ENCODE measurements at regions not wholly inside any gene's neighbourhood (a gene's known extent, or its start where the extent isn't known, plus 50 kb on each side); places are given as distances from the start of the nearest gene placed in this dataset.

GRCh38 chr15:29903028-29903427 is 80.8 kb upstream of the TJP1 start:
- Histone ChIP-seq H3K9me3 (ENCODE audit: insufficient read depth, low read depth, low read length) (no peaks in the 10 kb centered on the region), H3K9ac (ENCODE audit: low read length) (no peak overlapping the region), H3K4me2 (ENCODE audit: low read length) (no peak overlapping the region), H3K79me2 (ENCODE audit: insufficient read depth, low read length) (no peaks in the 10 kb centered on the region), H3K27me3 (ENCODE audit: insufficient read depth, low read length) (no peaks in the 10 kb centered on the region), H3K4me3 (ENCODE audit: insufficient read depth, low read depth, low read length) (no peak overlapping the region), H3K36me3 (ENCODE audit: insufficient read depth, low read length) (no peaks in the 10 kb centered on the region), H2AFZ (ENCODE audit: low read depth, low read length) (no peak overlapping the region), H4K20me1 (ENCODE audit: insufficient read depth, low read length) (no peaks in the 10 kb centered on the region), H3K27ac (ENCODE audit: low read depth, low read length) (no peak overlapping the region), H3K4me1 (ENCODE audit: insufficient read depth, low read length) (no peaks in the 10 kb centered on the region)
- no peak overlapping the region for H3K4me3 Mint-ChIP-seq (ENCODE audit: unreplicated experiment)
- H3K4me1 Mint-ChIP-seq (ENCODE audit: low read depth, unreplicated experiment), result no peaks in the 10 kb centered on the region
- no peak for DNase-seq (ENCODE audit: low read depth)
- no peak overlapping the region for H3K27ac Mint-ChIP-seq (ENCODE audit: unreplicated experiment)
- FAIRE-seq, result no peak
- H3K36me3 Mint-ChIP-seq (ENCODE audit: low read depth, unreplicated experiment), result peaks cover 2% of the 10 kb centered on the region
- peaks cover 3% of the 10 kb centered on the region for H3K9me3 Mint-ChIP-seq (ENCODE audit: unreplicated experiment)
- no peaks in the 10 kb centered on the region for H3K27me3 Mint-ChIP-seq (ENCODE audit: low read depth, unreplicated experiment)
- TF ChIP-seq CTCF (IDR thresholded peaks at IDR 0.05; ENCODE audit: insufficient read depth, low read depth, low read length) (no peak), EZH2 (IDR thresholded peaks at IDR 0.05; ENCODE audit: insufficient read depth, low read length) (no peak)

- Histone ChIP-seq H4K20me1 (ENCODE audit: insufficient read depth, low read length) (no peaks in the 10 kb centered on the region), H3K4me3 (ENCODE audit: insufficient read depth, low read depth, low read length) (no peak overlapping the region), H3K79me2 (ENCODE audit: insufficient read depth, low read length) (no peaks in the 10 kb centered on the region), H3K36me3 (ENCODE audit: insufficient read depth, low read length) (no peaks in the 10 kb centered on the region), H3K27me3 (ENCODE audit: insufficient read depth, low read length) (no peaks in the 10 kb centered on the region), H3K4me1 (ENCODE audit: insufficient read depth, low read length) (no peaks in the 10 kb centered on the region), H2AFZ (ENCODE audit: low read depth, low read length) (no peak overlapping the region), H3K9ac (ENCODE audit: low read length) (no peak overlapping the region), H3K27ac (ENCODE audit: low read depth, low read length) (no peak overlapping the region), H3K9me3 (ENCODE audit: insufficient read depth, low read depth, low read length) (no peaks in the 10 kb centered on the region), H3K4me2 (ENCODE audit: low read length) (no peak overlapping the region)
- TF ChIP-seq CTCF (IDR thresholded peaks at IDR 0.05; ENCODE audit: insufficient read depth, low read depth, low read length) (no peak), EZH2 (IDR thresholded peaks at IDR 0.05; ENCODE audit: insufficient read depth, low read length) (no peak)
- Mint-ChIP-seq H3K4me1 (ENCODE audit: low read depth, unreplicated experiment) (no peaks in the 10 kb centered on the region), H3K4me3 (ENCODE audit: unreplicated experiment) (no peak overlapping the region), H3K36me3 (ENCODE audit: low read depth, unreplicated experiment) (peaks cover 5% of the 10 kb centered on the region), H3K9me3 (ENCODE audit: unreplicated experiment) (peaks cover 15% of the 10 kb centered on the region), H3K27me3 (ENCODE audit: low read depth, unreplicated experiment) (peaks cover 1% of the 10 kb centered on the region), H3K27ac (ENCODE audit: unreplicated experiment) (no peak overlapping the region)
- DNase-seq (ENCODE audit: low read depth) (no peak), FAIRE-seq (no peak)
These were observed 78.2 kb upstream of the TJP1 start for GRCh38 chr15:29900237-29901189.

- H3K27ac ChIP-seq (ENCODE audit: low read depth, low read length), result no peak overlapping the region
- Mint-ChIP-seq H3K27me3 (ENCODE audit: low read depth, unreplicated experiment) (peaks cover 3% of the 10 kb centered on the region), H3K36me3 (ENCODE audit: low read depth, unreplicated experiment) (peaks cover 7% of the 10 kb centered on the region)
These were observed 73.8 kb upstream of the TJP1 start for GRCh38 chr15:29896062-29896461.

More at GRCh38 chr15:29896062-29896461, 73.8 kb upstream of the TJP1 start:
- no peaks in the 10 kb centered on the region for H4K20me1 ChIP-seq (ENCODE audit: insufficient read depth, low read length)
- no peak overlapping the region for H2AFZ ChIP-seq (ENCODE audit: low read depth, low read length)
- no peak overlapping the region for H3K4me3 Mint-ChIP-seq (ENCODE audit: unreplicated experiment)
- no peaks in the 10 kb centered on the region for H3K36me3 ChIP-seq (ENCODE audit: insufficient read depth, low read length)
- FAIRE-seq (no peak), DNase-seq (ENCODE audit: low read depth) (no peak)
- peaks cover 22% of the 10 kb centered on the region for H3K9me3 Mint-ChIP-seq (ENCODE audit: unreplicated experiment)
- no peaks in the 10 kb centered on the region for H3K27me3 ChIP-seq (ENCODE audit: insufficient read depth, low read length)
- H3K27ac Mint-ChIP-seq (ENCODE audit: unreplicated experiment), result no peak overlapping the region
- H3K4me1 ChIP-seq (ENCODE audit: insufficient read depth, low read length), result no peaks in the 10 kb centered on the region
- H3K79me2 ChIP-seq (ENCODE audit: insufficient read depth, low read length), result no peaks in the 10 kb centered on the region
- no peak overlapping the region for H3K9ac ChIP-seq (ENCODE audit: low read length)
- no peak for TF ChIP-seq CTCF (IDR thresholded peaks at IDR 0.05; ENCODE audit: insufficient read depth, low read depth, low read length)
- H3K4me1 Mint-ChIP-seq (ENCODE audit: low read depth, unreplicated experiment), result no peaks in the 10 kb centered on the region
- H3K4me2 ChIP-seq (ENCODE audit: low read length), result no peak overlapping the region
- H3K9me3 ChIP-seq (ENCODE audit: insufficient read depth, low read depth, low read length), result no peaks in the 10 kb centered on the region
- no peak overlapping the region for H3K4me3 ChIP-seq (ENCODE audit: insufficient read depth, low read depth, low read length)

All from astrocyte (in vitro differentiated cells and primary cell).